NCI-H187 treated with DMSO at 0.1 percent for 48 hours (cell line): ENCODE measurements at regions not wholly inside any gene's neighbourhood (a gene's known extent, or its start where the extent isn't known, plus 50 kb on each side); places are given as distances from the start of the nearest gene placed in this dataset.
"Not testable (repeated sequence)": the region's sequence is repeated elsewhere in the genome, so short reads cannot be mapped to it uniquely, and the experiment has no call there.

ENCODE experiments used
- DNase-seq: peaks from one replicate; lab custom pipeline; 2025; lab: John Stamatoyannopoulos, UW

GRCh38 chr12:46884362-46884761 is 58.6 kb upstream of the SLC38A4 start:
- DNase-seq, result no peak

DNA sequence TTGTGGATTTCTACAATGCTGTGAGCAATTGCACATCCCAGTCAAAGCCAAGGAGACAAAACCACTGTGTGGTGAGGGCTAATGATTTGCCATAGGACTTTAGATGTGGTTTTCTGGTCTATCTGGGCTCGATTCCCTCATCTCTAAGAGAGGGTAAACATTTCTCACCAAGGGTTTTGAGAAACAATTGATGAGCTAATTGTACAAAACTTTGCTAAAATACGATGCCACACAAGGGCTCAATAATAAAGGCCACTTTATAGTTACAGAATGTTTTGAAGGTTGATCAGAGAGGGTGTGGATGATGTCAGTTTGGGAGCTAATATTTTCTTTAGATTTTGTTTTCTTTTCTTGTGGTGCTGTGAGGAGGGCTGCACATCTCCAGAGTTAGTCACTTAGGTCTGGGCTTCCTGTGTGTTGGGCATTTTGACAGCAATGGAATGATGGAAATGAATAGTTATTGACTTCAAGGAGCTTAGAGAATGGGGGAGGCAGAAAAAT is 60.8 kb upstream of the SLC38A4 start:
- DNase-seq, result no peak

- DNase-seq, result no peak
Observed at GRCh38 chr12:46887870-46888269, 62.1 kb upstream of the SLC38A4 start.

DNA sequence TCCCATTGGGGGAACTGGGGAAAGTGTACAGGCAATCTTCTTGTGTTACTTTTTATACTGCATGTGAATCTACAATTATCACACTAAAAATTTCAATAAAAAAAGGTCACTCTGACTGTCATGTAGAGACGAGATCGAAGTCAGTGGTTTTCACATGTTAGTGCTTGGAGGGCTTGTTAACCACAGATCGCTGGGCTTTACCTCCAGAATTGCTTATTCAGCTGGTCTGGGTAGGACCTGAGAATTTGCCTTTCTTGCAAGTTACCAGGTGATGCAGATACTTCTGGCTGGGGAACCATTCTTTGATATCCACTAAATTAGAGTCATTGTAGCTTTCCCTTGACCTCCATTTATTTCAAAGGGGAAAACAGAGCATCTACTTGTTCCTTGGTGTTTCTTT is 62.8 kb upstream of the SLC38A4 start:
- DNase-seq, result no peak

DNA sequence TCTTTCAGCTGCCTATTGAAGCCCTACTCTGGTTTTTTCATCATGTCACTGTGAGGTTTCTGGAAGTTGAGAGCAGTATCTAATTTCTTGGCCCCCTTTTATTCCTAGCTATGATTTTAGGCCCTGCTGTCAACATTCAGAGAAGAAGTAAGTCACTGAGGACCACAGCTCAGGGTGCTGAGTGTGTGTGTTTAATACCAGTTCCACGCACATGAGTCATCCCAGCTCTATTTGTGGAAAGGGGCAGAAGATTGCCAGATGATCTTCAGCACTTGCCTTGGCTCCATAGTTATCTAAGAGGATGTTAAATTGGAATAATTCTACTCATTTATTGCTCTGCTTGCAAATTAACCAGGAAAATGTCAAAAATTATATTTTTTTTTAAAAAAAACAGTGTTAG is 65.5 kb upstream of the SLC38A4 start:
- no peak for DNase-seq

GRCh38 chr12:46892034-46892705 is 66.4 kb upstream of the SLC38A4 start:
- DNase-seq, result no peak

DNA sequence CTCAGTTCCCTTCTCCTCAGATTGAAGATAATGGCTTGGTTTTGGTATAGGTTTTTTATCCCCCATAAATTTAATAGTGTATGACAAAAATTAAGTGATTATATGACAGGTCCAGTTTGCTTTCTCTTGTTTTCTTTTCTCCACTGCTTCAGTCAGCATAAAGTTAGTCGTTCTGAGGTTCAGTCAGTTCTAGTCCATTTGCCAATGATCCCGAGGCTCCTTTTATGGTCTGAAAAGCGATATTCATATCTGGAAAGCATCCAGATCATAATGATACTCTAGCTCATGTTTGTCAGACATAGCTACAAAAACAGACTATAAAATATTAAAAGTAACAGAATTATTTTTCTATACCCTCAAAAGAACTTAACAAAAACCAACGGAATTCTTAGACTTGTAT is 67.1 kb upstream of the SLC38A4 start:
- no peak for DNase-seq

DNA sequence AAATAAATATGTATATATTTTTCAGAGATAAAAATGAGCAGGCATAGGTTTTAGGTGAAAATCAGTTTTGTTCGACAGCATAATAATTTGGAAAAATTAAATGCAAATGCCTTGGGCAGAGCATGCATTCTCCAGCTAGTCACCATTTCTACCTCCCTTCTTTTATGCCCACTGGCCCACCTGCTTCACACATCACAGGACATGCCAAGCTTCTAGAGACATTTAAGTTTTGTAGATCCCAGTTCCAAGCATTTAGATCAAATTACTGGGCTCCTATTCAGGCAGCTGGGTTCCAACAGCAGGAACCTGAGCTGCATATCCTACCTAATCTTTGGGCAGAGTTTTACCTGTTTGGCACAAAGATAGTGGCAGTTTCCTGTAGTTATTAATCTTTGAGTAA is 67.6 kb upstream of the SLC38A4 start:
- DNase-seq, result no peak

DNA sequence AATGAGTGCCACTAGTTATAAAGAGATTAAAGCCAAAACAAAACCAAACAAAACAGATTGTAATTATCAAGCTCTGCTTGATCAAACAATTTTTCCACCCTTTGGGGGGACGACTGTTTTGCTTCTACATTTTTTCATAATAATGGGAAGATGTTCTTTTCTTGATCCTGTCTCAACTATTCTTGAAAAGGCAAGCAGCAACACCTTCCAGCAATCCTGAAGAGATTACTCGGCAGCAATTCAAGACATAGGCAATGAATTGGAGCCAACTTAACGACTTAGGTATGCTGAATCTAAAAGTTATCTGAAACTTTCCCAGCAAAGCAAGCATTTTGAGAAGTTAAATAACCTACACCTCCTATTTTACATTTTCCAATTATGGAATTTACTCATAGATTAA is 69.9 kb upstream of the SLC38A4 start:
- no peak for DNase-seq

DNA sequence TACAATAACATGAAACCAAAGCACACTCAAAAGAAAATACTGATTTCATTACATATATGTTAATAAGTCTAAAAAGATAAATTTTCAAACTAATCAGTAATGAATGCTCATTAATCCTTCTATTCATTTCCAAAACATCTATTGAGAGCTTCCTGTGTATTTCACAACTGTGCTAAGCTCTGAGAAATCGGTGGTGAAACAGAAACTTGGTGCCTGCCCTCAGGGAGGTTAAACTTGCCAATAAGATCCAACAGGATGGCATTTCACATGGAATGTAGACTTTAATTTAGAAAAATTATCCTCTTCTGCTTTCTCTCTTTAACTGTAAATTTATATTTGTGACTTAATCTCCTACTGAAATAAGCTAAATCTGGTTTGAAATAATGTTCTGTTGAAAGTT is 70.9 kb upstream of the SLC38A4 start:
- DNase-seq, result no peak

GRCh38 chr12:46898152-46898931 is 72.5 kb upstream of the SLC38A4 start:
- no peak for DNase-seq

DNA sequence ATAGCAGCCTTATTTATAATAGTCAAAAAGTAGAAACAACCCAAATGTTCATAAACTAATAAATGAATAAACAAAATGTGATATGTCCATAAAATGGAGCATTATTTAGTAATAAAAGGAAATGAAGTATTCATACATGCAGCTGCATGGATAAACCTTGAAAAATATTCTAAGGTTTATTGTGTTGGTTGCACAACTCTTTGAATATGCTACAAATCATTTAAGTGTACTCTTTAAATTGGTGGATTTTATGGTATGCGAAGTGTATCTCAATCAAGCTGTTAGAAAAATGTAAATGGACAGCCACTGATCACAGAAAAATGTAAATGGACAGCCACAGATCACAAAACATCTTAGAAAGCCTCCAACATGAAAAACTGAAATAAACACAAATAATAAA is 73.2 kb upstream of the SLC38A4 start:
- DNase-seq, result no peak

- no peak for DNase-seq
Observed at GRCh38 chr12:46900734-46901463, 75.1 kb upstream of the SLC38A4 start.

DNA sequence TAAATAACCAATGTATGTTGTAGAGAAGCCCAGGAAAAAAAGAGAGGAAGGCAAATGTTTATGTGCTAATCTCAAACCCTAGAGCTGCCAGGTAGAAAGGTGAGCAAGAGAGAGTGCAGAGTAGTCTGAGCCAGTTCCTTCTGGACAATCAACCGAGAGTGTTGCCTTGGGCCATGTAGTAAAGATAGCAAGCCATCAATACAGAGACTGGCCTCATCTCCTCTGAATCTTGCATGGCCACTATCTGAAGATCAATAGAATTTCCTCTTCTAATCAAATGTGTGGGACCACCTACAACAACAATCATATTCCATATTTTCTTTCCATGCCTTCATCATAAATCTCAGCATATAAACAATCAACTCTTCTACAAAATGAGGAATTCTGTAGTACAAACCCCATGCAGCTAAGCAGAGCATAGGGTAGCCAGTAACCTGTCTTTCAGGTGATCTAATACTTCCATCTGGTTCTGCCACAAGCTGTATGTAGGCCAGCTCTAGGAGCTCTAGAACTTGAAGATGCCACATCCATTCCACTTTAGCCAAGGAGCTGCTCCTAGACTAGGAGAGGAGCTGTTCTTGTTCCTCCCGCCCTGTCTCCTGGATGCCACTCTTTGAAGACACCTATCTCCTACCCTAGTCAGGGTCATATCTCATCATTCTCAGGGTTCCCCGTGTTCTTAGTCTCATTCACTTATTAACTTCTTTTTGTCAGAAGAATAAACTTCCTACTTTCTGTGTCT is 75.8 kb upstream of the SLC38A4 start:
- DNase-seq, result no peak

DNA sequence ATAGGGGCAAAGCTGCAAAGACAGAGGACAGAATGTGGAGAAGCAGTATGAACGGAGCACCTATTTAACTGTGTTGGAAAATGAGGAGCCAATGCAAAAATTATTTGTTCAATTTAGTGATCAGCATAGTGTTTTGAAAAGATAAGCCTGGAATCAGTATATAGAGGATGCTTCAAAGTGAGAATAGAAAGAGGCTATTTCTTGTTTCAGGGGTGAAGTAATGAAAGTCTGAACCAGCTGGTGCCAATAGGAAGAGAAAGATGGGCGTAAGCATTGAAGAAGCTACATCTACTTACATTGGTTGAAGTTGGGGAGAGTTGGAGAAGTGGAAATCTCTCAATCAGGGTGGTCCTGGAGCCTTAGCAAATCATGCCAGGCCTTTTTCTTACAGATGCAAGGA is 77.3 kb upstream of the SLC38A4 start:
- DNase-seq, result no peak

DNA sequence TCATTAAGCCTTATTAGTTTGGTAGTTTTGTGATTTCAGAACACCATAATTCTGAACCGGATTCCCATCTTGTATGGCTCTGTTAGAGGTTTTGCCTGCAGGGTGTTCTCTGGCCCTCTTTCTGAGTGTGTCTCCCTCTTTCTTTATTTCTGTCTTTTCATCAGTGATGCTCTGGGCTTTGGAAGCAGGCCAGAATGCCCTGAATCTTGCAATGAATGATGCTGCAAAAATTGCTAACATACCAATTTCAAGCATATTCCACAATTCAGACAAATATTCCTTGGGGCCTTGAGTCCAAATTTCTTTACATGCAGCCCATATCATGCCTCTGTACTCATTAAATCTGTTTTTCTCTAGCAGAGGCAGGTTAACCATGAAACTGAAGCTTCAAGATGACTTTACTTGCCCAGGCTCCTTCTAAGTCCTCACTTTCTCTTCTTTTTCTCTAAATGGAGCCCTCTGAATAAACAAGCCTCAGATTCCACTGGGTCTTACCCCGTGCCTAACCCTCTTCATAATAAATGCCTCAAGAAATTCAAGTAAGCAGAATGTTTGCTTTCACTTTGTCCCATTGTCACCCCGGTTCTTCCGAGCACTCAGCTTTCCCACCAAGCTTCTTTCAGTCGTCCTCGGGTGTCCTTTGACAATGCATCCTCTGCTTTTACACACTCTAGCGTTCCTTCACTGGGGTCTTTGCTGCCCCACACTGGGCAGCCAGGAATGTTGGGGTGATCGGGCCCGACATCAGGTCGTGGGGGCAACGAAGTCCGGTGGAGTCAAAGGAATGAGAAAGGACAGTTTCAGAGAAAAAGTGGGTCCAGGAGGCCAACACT is 78.8 kb upstream of the SLC38A4 start:
- DNase-seq, result no peak

- not testable (repeated sequence) for DNase-seq
Observed at GRCh38 chr12:46905239-46905627, 79.4 kb upstream of the SLC38A4 start.

- DNase-seq, result no peak
Observed at GRCh38 chr12:46907791-46908190, 82.0 kb upstream of the SLC38A4 start.

GRCh38 chr12:46908236-46908935 is 82.6 kb upstream of the SLC38A4 start:
- no peak for DNase-seq

- DNase-seq, result no peak
Observed at GRCh38 chr12:46908936-46909635, 83.3 kb upstream of the SLC38A4 start.
